K562 (cell line): ENCODE measurements at regions not wholly inside any gene's neighbourhood (a gene's known extent, or its start where the extent isn't known, plus 50 kb on each side); places are given as distances from the start of the nearest gene placed in this dataset.

Source experiments
- ATAC-seq: fragments of 200-7000 bp; cut with Tn5 transposase; 3 replicates; pipeline ENCODE4 v1.9.1; 2020; ENCODE audit warnings: moderate library complexity
- BruUV-seq: library from RNA; stranded (reverse); fragments of 400-500 nt; replicated peaks from 2 replicates; lab custom pipeline; 2021; lab: Mats Ljungman, UMichigan
- CTCF ChIA-PET: fragments of 300-600 bp; formaldehyde crosslinking; extraction: SDS; loops from one replicate; lab custom pipeline; 2021; ENCODE audit warnings: low intra/inter-chr PET ratio; lab: Yijun Ruan, JAX
- POLR2A ChIA-PET: fragments of 300-600, 350-650 bp; sonication (Branson Sonifier 250); formaldehyde crosslinking; extraction: SDS; loops from one replicate; lab custom pipeline; 2021; ENCODE audit warnings: antibody characterized with exemption, inconsistent platforms; lab: Yijun Ruan, JAX
- DNase-seq, 4 experiments: peaks; one replicate each; pipeline versions ENCODE4 v3.0.0 to v3.0.0-alpha.2; 2011 to 2018; ENCODE audit warnings: low spot score in 3 of 4, mixed read lengths in 3 of 4; ENCODE audit errors: extremely low read depth in 1 of 4
- FAIRE-seq: peaks from 2 replicates; lab custom pipeline; 2011; peaks lifted over from hg19 to GRCh38; lab: Jason Lieb, UNC
- H2AFZ ChIP-seq: 2 replicates; pipeline ENCODE4 v1.6.0; 2011; ENCODE audit warnings: low read depth, low read length, control low read depth, inconsistent platforms
- H3K27ac ChIP-seq: fragments of 200-600 bp; 3 replicates; pipeline ENCODE4 v1.8.0; 2011; ENCODE audit warnings: low read depth, mild to moderate bottlenecking, control low read depth, inconsistent platforms, low read length, moderate library complexity, mixed read lengths; ENCODE audit errors: extremely low read depth
- H3K27me3 ChIP-seq, 2 experiments: fragments of 300-600 bp in 1 of 2; 2 replicates in 1 of 2; 3 replicates in 1 of 2; pipeline versions ENCODE4 v1.6.0 to v1.8.0; 2011; ENCODE audit warnings: inconsistent platforms in 2 of 2, low read length in 2 of 2, mild to moderate bottlenecking in 1 of 2, mixed read lengths in 1 of 2, moderate library complexity in 1 of 2; ENCODE audit not compliant: control insufficient read depth in 2 of 2, insufficient read depth in 2 of 2
- H3K36me3 ChIP-seq: fragments of 300-600 bp; 3 replicates; pipeline ENCODE4 v1.8.0; 2011; ENCODE audit warnings: mild to moderate bottlenecking, low read length, inconsistent platforms; ENCODE audit not compliant: control insufficient read depth, insufficient read depth
- H3K4me1 ChIP-seq, 2 experiments: fragments of 200-600 bp in 1 of 2; replicated peaks in 1 of 2; 2 replicates in 1 of 2; 3 replicates in 1 of 2; pipeline versions ENCODE4 v1.5.1 to v1.8.0; 2011; ENCODE audit warnings: inconsistent platforms in 2 of 2, low read length in 2 of 2, mild to moderate bottlenecking in 1 of 2, mixed read lengths in 1 of 2, moderate library complexity in 1 of 2; ENCODE audit not compliant: control insufficient read depth in 2 of 2, insufficient read depth in 2 of 2
- H3K4me2 ChIP-seq: 2 replicates; pipeline ENCODE4 v1.6.1; 2011; ENCODE audit warnings: low read length, control low read depth, inconsistent platforms, mixed read lengths; ENCODE audit not compliant: insufficient read depth
- H3K4me3 ChIP-seq: fragments of 200-600 bp; sonication (generic), shearing (Covaris generic); 2 replicates; pipeline ENCODE4 v1.5.1; 2016; ENCODE audit warnings: control low read depth, inconsistent platforms
- H3K79me2 ChIP-seq: fragments of 200-600 bp; 3 replicates; pipeline ENCODE4 v1.8.0; 2011; ENCODE audit warnings: low read length, inconsistent platforms; ENCODE audit not compliant: control insufficient read depth, insufficient read depth
- H3K9ac ChIP-seq, 2 experiments: 2 replicates each; pipeline versions ENCODE4 v1.6.0 to v1.6.1; 2011; ENCODE audit warnings: low read depth in 2 of 2, low read length in 2 of 2, control low read depth in 1 of 2, inconsistent platforms in 1 of 2, mild to moderate bottlenecking in 1 of 2, mixed read lengths in 1 of 2; ENCODE audit not compliant: insufficient read depth in 1 of 2
- H3K9me1 ChIP-seq: one replicate; pipeline ENCODE4 v1.6.0; 2011; ENCODE audit warnings: inconsistent platforms, mild to moderate bottlenecking, low read length, moderate library complexity; ENCODE audit not compliant: control insufficient read depth, insufficient read depth
- H3K9me3 ChIP-seq: replicated peaks from 2 replicates; pipeline ENCODE4 v1.5.1; 2011; ENCODE audit warnings: low read depth, low read length, inconsistent platforms; ENCODE audit not compliant: control insufficient read depth, insufficient read depth
- H4K20me1 ChIP-seq: replicated peaks from 2 replicates; pipeline ENCODE4 v1.6.1; 2011; ENCODE audit warnings: low read length, inconsistent platforms, mixed read lengths; ENCODE audit not compliant: control insufficient read depth, insufficient read depth
- C11orf30 ChIP-seq: fragments of 450-650 bp; IDR thresholded peaks from 2 replicates; pipeline ENCODE4 v1.6.1; 2016; ENCODE audit warnings: low read depth, mild to moderate bottlenecking
- ETV5 ChIP-seq: sonication (generic); formaldehyde crosslinking; IDR thresholded peaks from 2 replicates; pipeline ENCODE4 v1.4.0; 2020; ENCODE audit warnings: low read depth, mild to moderate bottlenecking, missing genetic modification reagents
- MAFF ChIP-seq: IDR thresholded peaks from 2 replicates; pipeline ENCODE4 v1.6.1; 2012; ENCODE audit warnings: low read length, improper control_type of control experiment
- PRMT5 ChIP-seq: sonication (generic); formaldehyde crosslinking; IDR thresholded peaks from 2 replicates; pipeline ENCODE4 v1.5.0; 2020; ENCODE audit warnings: missing genetic modification reagents
- RAD21 ChIP-seq, 2 experiments: fragments of 250-450 bp in 1 of 2; fragments of 450-650 bp in 1 of 2; sonication (Bioruptor Pico) in 1 of 2; formaldehyde crosslinking in 1 of 2; IDR thresholded peaks in 1 of 2; conservative IDR thresholded peaks in 1 of 2; 2 replicates each; pipeline versions ENCODE4 v1.4.0 to v1.8.0; 2020 to 2022; ENCODE audit warnings: mild to moderate bottlenecking in 2 of 2, moderate library complexity in 1 of 2
- RB1 ChIP-seq: fragments of 450-650 bp; IDR thresholded peaks from 2 replicates; pipeline ENCODE4 v1.6.1; 2017; ENCODE audit warnings: low read depth, mild to moderate bottlenecking
- REST ChIP-seq, 2 experiments: fragments of 450-650 bp; formaldehyde crosslinking in 1 of 2; IDR thresholded peaks; 2 replicates each; pipeline versions ENCODE4 v1.4.0 to v1.6.1; 2014 to 2020; ENCODE audit warnings: mild to moderate bottlenecking in 2 of 2, borderline replicate concordance in 1 of 2, low read depth in 1 of 2
- SMC3 ChIP-seq: conservative IDR thresholded peaks from 2 replicates; pipeline ENCODE4 v1.6.1; 2011; ENCODE audit warnings: low read depth, low read length, improper control_type of control experiment; ENCODE audit not compliant: insufficient read depth
- USF1 ChIP-seq: sonication (generic); formaldehyde crosslinking; IDR thresholded peaks from 2 replicates; pipeline ENCODE4 v1.9.0; 2022; ENCODE audit warnings: mild to moderate bottlenecking, missing genetic modification reagents
- YY1 ChIP-seq, 3 experiments: IDR thresholded peaks; 2 replicates each; pipeline ENCODE4 v1.6.1; 2011; ENCODE audit warnings: low read length in 2 of 3, mild to moderate bottlenecking in 2 of 3, moderate library complexity in 2 of 3, borderline replicate concordance in 1 of 3, control low read depth in 1 of 3, low read depth in 1 of 3; ENCODE audit not compliant: insufficient read depth in 3 of 3, insufficient replicate concordance in 2 of 3, control insufficient read depth in 1 of 3, insufficient read length in 1 of 3; ENCODE audit errors: extremely low read depth in 1 of 3
- ZNF146 ChIP-seq: IDR thresholded peaks from one replicate; pipeline ENCODE4 v1.6.1; 2018; ENCODE audit warnings: missing compliant biosample characterization; ENCODE audit not compliant: unreplicated experiment
- ZNF316 ChIP-seq: fragments of 450-650 bp; IDR thresholded peaks from 2 replicates; pipeline ENCODE4 v1.6.1; 2016
- WGBS: fragments of 100-300 bp; shearing (Covaris generic); methylation state at CpG from one replicate; pipeline ENCODE4 v1.1.6; 2016; ENCODE audit warnings: low coverage, mixed read lengths; ENCODE audit not compliant: insufficient coverage; ENCODE audit errors: missing lambda C conversion rate; 5-methylcytosine and 5-hydroxymethylcytosine counted together
- in situ Hi-C: fragments of 300-500 bp; cut with MboI; formaldehyde crosslinking; loops from 4 replicates; pipeline ENCODE4 v1.15.0; 2018; ENCODE audit warnings: inconsistent platforms, mixed read lengths
- intact Hi-C: fragments of 100-400 bp; cut with micrococcal nuclease; formaldehyde crosslinking; loops from 2 replicates; pipeline ENCODE4 v1.14.2; 2022

GRCh38 chr5:167723254-167723871 is 568.1 kb upstream of the WWC1 start:
- intact Hi-C loops (loop anchor here (1.0 to 10.0 kb wide), 2 partner anchors 321 to 496 kb away; no protein-coding TSS in a partner anchor), in situ Hi-C loops (loop anchor here (10.0 kb wide), 1 partner anchor 501 kb away; no protein-coding TSS in a partner anchor)
- POLR2A ChIA-PET: interaction anchor here (0.6 kb wide), 1 partner anchor 152 kb away, joined by 5 read pairs; no protein-coding TSS in a partner anchor
- CTCF ChIA-PET: no interaction called here
- Histone ChIP-seq H3K36me3 (no peaks in the 10 kb centered on the region), H3K4me1 (no peaks in the 10 kb centered on the region), H3K4me2 (no peak overlapping the region), H2AFZ (no peak overlapping the region; the same call in 1 of the 2 replicates), H3K27ac (no peak overlapping the region), H3K4me3 (no peak overlapping the region), H3K9me3 (no peaks in the 10 kb centered on the region), H4K20me1 (no peaks in the 10 kb centered on the region), H3K9ac (no peak overlapping the region), H3K9me1 (no peaks in the 10 kb centered on the region), H3K27me3 (no peaks in the 10 kb centered on the region), H3K79me2 (no peaks in the 10 kb centered on the region)
- peak; percentile 88 for ATAC-seq
- peak; percentile 67 for FAIRE-seq
- no TSS peak for BruUV-seq
- DNase-seq: peak; percentile 56 to 76 (median 64)
- 2% methylated on average over 9 of the region's 9 CpGs for WGBS
- TF ChIP-seq ZNF146 (CRISPR knock-in tag) (no peak), USF1 (CRISPR knock-in tag) (0 out of 2 replicates have a peak, but pooled peaks have one; percentile 19), REST (IDR thresholded peaks at IDR 0.05; ENCODE audit: borderline replicate concordance) (peak; percentile 38; the same call in 1 of the 2 replicates), REST (CRISPR knock-in tag; IDR thresholded peaks at IDR 0.05; ENCODE audit: low read depth) (no peak), ETV5 (CRISPR knock-in tag) (no peak), RAD21 (CRISPR knock-in tag; conservative IDR thresholded peaks at IDR 0.05 in 1 of 2, IDR thresholded peaks at IDR 0.05 in 1 of 2) (peak; percentile 32 to 51; a peak in 3 of 4 replicates), RB1 (0 out of 2 replicates have a peak, but pooled peaks have one; percentile 17), PRMT5 (CRISPR knock-in tag) (no peak), MAFF (peak; percentile 59; the same call in 1 of the 2 replicates), YY1 (IDR thresholded peaks at IDR 0.05; ENCODE audit: borderline replicate concordance in 1 of 3, control insufficient read depth in 1 of 3, extremely low read depth in 1 of 3, insufficient read depth in 3 of 3, insufficient read length in 1 of 3, insufficient replicate concordance in 2 of 3, low read depth in 1 of 3, low read length in 2 of 3) (peak in 2 of 3 experiments; percentile 65 to 72), ZNF316 (peak; percentile 89), SMC3 (peak; percentile 57), C11orf30 (peak; percentile 73)
